ENCODE measurements at regions not wholly inside any gene's neighbourhood (a gene's known extent, or its start where the extent isn't known, plus 50 kb on each side); places are given as distances from the start of the nearest gene placed in this dataset.

DNA sequence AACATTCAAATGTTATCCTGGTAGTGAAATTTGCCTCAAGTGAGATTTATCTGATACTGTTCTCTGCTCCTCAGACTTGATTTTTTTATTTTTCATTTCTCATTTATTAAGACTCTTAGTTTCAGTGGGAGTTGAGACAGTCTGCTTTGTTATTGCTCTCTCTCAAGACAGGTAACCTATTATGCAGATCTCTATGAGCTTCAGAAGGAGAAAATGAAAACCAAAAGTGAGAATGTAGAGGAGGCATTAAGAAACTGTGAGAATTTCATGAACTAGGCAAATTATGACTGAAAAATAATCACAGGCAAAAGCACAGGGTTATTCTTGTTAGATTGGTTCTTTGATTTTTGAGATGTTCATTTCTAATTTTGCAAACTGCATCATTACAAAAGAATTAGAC lies 290.0 kb upstream of the CHORDC1 start:
- TF ChIP-seq POLR2AphosphoS5 (IDR thresholded peaks at IDR 0.05; ENCODE audit: low read depth, low read length) (no peak), SIN3A (IDR thresholded peaks at IDR 0.05; ENCODE audit: borderline replicate concordance, insufficient read depth, low read length) (no peak), TAF1 (IDR thresholded peaks at IDR 0.05; ENCODE audit: borderline replicate concordance, insufficient read depth, low read length) (no peak)
- TF ChIP-seq, protein P1, sequence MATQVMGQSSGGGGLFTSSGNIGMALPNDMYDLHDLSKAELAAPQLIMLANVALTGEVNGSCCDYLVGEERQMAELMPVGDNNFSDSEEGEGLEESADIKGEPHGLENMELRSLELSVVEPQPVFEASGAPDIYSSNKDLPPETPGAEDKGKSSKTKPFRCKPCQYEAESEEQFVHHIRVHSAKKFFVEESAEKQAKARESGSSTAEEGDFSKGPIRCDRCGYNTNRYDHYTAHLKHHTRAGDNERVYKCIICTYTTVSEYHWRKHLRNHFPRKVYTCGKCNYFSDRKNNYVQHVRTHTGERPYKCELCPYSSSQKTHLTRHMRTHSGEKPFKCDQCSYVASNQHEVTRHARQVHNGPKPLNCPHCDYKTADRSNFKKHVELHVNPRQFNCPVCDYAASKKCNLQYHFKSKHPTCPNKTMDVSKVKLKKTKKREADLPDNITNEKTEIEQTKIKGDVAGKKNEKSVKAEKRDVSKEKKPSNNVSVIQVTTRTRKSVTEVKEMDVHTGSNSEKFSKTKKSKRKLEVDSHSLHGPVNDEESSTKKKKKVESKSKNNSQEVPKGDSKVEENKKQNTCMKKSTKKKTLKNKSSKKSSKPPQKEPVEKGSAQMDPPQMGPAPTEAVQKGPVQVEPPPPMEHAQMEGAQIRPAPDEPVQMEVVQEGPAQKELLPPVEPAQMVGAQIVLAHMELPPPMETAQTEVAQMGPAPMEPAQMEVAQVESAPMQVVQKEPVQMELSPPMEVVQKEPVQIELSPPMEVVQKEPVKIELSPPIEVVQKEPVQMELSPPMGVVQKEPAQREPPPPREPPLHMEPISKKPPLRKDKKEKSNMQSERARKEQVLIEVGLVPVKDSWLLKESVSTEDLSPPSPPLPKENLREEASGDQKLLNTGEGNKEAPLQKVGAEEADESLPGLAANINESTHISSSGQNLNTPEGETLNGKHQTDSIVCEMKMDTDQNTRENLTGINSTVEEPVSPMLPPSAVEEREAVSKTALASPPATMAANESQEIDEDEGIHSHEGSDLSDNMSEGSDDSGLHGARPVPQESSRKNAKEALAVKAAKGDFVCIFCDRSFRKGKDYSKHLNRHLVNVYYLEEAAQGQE (IDR thresholded peaks at IDR 0.05; ENCODE audit: insufficient read depth in 1 of 2, low read depth in 2 of 2, low read length in 2 of 2) = no peak
